GM12865 (cell line): ENCODE measurements at regions not wholly inside any gene's neighbourhood (a gene's known extent, or its start where the extent isn't known, plus 50 kb on each side); places are given as distances from the start of the nearest gene placed in this dataset.

Experiments used
- DNase-seq: peaks from one replicate; pipeline ENCODE4 v3.0.0; 2010; ENCODE audit warnings: low read depth
- H3K4me3 ChIP-seq: 2 replicates; pipeline ENCODE4 v1.5.1; 2011; ENCODE audit warnings: mild to moderate bottlenecking, low read depth, low read length, control low read depth
- CTCF ChIP-seq: IDR thresholded peaks from 2 replicates; pipeline ENCODE4 v1.5.1; 2011; ENCODE audit warnings: low read length, control low read depth, low read depth, inconsistent platforms; ENCODE audit not compliant: insufficient read depth; ENCODE audit errors: missing control alignments

DNA sequence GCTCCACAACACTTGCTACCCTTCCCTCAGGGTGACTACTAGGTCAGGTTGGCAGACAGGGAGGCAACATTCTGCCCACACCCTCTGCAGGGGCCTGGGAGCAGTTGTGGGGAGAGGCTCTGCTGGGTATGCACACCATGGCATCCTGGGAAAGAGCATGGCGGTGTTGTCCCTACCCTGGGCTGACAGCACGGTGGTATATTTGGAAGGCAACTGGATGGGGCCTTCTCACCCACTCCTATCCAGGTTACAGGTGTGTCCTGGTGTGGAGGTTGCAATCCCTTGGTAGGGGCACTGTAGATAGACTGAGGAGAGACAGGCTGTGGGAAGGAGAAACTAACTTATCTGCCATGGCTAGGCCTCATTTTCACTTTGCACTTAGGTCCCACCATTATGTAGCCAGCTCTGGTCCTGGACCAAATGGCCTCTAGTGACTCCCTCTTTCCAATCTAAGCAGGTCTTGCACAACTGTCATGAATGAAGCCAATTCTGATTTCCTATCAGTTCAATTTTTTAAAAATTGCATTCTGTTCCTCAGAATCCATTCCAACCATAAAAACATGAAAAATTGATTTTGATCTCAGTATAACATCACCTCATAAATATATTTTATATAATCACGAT, 54.0 kb upstream of the CD44 start:
- no peak overlapping the region for H3K4me3 ChIP-seq
- no peak for TF ChIP-seq CTCF
- DNase-seq: no peak

GRCh38 chr11:35085531-35086165, 53.3 kb upstream of the CD44 start:
- DNase-seq: no peak
- H3K4me3 ChIP-seq: no peak overlapping the region
- TF ChIP-seq CTCF: no peak

GRCh38 chr11:35087648-35088047, 51.3 kb upstream of the CD44 start:
- no peak for TF ChIP-seq CTCF
- peak; percentile 68 for DNase-seq
- H3K4me3 ChIP-seq: no peak overlapping the region

- no peak for TF ChIP-seq CTCF
- DNase-seq: no peak
- no peak overlapping the region for H3K4me3 ChIP-seq
These were observed 50.7 kb upstream of the CD44 start for GRCh38 chr11:35088226-35088625.

DNA sequence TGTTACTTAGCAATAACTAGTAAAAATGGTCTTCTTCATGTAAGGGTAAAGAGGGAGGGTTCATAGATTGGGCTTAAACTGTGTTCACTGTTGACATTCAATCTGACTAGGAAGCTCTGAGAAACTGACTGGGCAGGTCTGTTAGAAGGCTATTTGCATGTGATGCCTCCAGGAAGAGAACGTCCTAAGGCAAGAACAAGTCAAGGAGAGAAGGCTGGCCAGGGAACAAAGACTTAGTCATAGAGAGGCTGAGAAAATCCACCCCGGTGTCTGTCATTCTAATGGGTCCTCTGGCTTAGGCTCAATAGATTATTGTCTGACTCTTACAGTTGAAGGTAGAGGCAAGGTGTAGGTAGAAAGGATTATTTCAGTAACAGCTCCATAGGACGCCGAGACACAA, 50.3 kb upstream of the CD44 start:
- no peak overlapping the region for H3K4me3 ChIP-seq
- no peak for TF ChIP-seq CTCF
- DNase-seq: peak; percentile 36
